HEK293 (cell line): ENCODE measurements at regions not wholly inside any gene's neighbourhood (a gene's known extent, or its start where the extent isn't known, plus 50 kb on each side); places are given as distances from the start of the nearest gene placed in this dataset.
"Not testable (repeated sequence)": the region's sequence is repeated elsewhere in the genome, so short reads cannot be mapped to it uniquely, and the experiment has no call there.

Source experiments
- CTCF ChIA-PET: fragments of 350-600 bp; formaldehyde crosslinking; extraction: SDS; loops from one replicate; lab custom pipeline; 2021; ENCODE audit warnings: antibody characterized with exemption; lab: Yijun Ruan, JAX
- POLR2A ChIA-PET: fragments of 300-600 bp; formaldehyde crosslinking; extraction: SDS; loops from one replicate; lab custom pipeline; 2020; ENCODE audit warnings: antibody characterized with exemption, inconsistent platforms; lab: Yijun Ruan, JAX
- H3K27ac ChIP-seq: fragments of 200-500 bp; sonication (Bioruptor generic); 2 replicates; pipeline ENCODE4 v1.5.1; 2014; ENCODE audit warnings: low read depth, low read length, control low read depth, inconsistent platforms; ENCODE audit errors: extremely low read depth
- H3K36me3 ChIP-seq, 2 experiments: fragments of 200-500 bp in 1 of 2; sonication (Bioruptor generic) in 1 of 2; 1 replicate in 1 of 2; 2 replicates in 1 of 2; pipeline ENCODE4 v1.5.1; 2014 to 2017; ENCODE audit warnings: inconsistent platforms in 2 of 2, low read length in 2 of 2; ENCODE audit not compliant: control insufficient read depth in 2 of 2, insufficient read depth in 1 of 2
- H3K4me1 ChIP-seq: fragments of 200-500 bp; sonication (Bioruptor generic); 2 replicates; pipeline ENCODE4 v1.5.1; 2014; ENCODE audit warnings: mild to moderate bottlenecking, low read length, inconsistent platforms; ENCODE audit not compliant: control insufficient read depth, insufficient read depth
- H3K4me3 ChIP-seq: 2 replicates; pipeline ENCODE4 v1.5.1; 2011; ENCODE audit warnings: low read depth, mild to moderate bottlenecking, control low read depth, low read length, moderate library complexity
- H3K9me3 ChIP-seq: fragments of 200-500 bp; sonication (Bioruptor generic); 2 replicates; pipeline ENCODE4 v1.5.1; 2014; ENCODE audit warnings: low read depth, low read length, inconsistent platforms; ENCODE audit not compliant: control insufficient read depth, insufficient read depth
- KLF7 ChIP-seq: fragments of 450-650 bp; formaldehyde crosslinking; IDR thresholded peaks from 2 replicates; pipeline ENCODE4 v1.5.1; 2016; ENCODE audit warnings: missing biosample characterization, missing genetic modification characterization, borderline replicate concordance
- KLF8 ChIP-seq: fragments of 450-650 bp; formaldehyde crosslinking; IDR thresholded peaks from 2 replicates; pipeline ENCODE4 v1.5.1; 2016; ENCODE audit warnings: missing biosample characterization, missing genetic modification characterization
- RBAK ChIP-seq: fragments of 450-650 bp; formaldehyde crosslinking; IDR thresholded peaks from 2 replicates; pipeline ENCODE4 v1.5.1; 2016; ENCODE audit warnings: missing biosample characterization, missing genetic modification characterization
- SETDB1 ChIP-seq: IDR thresholded peaks from one replicate; pipeline ENCODE4 v1.6.1; 2017; ENCODE audit warnings: mild to moderate bottlenecking, low read length, moderate library complexity, mixed read lengths; ENCODE audit not compliant: insufficient read length
- ZBTB21 ChIP-seq: fragments of 450-650 bp; formaldehyde crosslinking; IDR thresholded peaks from 2 replicates; pipeline ENCODE4 v1.5.1; 2017; ENCODE audit warnings: missing biosample characterization, missing genetic modification characterization
- ZNF114 ChIP-seq: fragments of 450-650 bp; formaldehyde crosslinking; IDR thresholded peaks from 2 replicates; pipeline ENCODE4 v1.5.0; 2017; ENCODE audit warnings: missing biosample characterization, missing genetic modification characterization
- ZNF202 ChIP-seq: fragments of 450-650 bp; formaldehyde crosslinking; IDR thresholded peaks from 2 replicates; pipeline ENCODE4 v1.5.1; 2016; ENCODE audit warnings: missing biosample characterization, missing genetic modification characterization, borderline replicate concordance
- ZNF248 ChIP-seq: fragments of 450-650 bp; formaldehyde crosslinking; IDR thresholded peaks from 2 replicates; pipeline ENCODE4 v1.5.1; 2017; ENCODE audit warnings: missing biosample characterization, missing genetic modification characterization
- ZNF335 ChIP-seq: fragments of 450-650 bp; formaldehyde crosslinking; conservative IDR thresholded peaks from 2 replicates; pipeline ENCODE4 v1.5.1; 2016; ENCODE audit warnings: missing biosample characterization, missing genetic modification characterization
- ZNF423 ChIP-seq: fragments of 450-650 bp; formaldehyde crosslinking; IDR thresholded peaks from 2 replicates; pipeline ENCODE4 v1.5.1; 2016; ENCODE audit warnings: missing biosample characterization, missing genetic modification characterization
- ZNF426 ChIP-seq: fragments of 450-650 bp; formaldehyde crosslinking; IDR thresholded peaks from 2 replicates; pipeline ENCODE4 v1.5.1; 2017; ENCODE audit warnings: missing biosample characterization, missing genetic modification characterization, mild to moderate bottlenecking, inconsistent platforms, moderate library complexity
- ZNF514 ChIP-seq: fragments of 450-650 bp; formaldehyde crosslinking; IDR thresholded peaks from 2 replicates; pipeline ENCODE4 v1.5.1; 2016; ENCODE audit warnings: missing biosample characterization, missing genetic modification characterization
- ZNF529 ChIP-seq: fragments of 450-650 bp; formaldehyde crosslinking; IDR thresholded peaks from 2 replicates; pipeline ENCODE4 v1.5.1; 2017; ENCODE audit warnings: missing genetic modification characterization, missing biosample characterization; ENCODE audit not compliant: insufficient replicate concordance
- ZNF560 ChIP-seq: fragments of 450-650 bp; formaldehyde crosslinking; IDR thresholded peaks from 2 replicates; pipeline ENCODE4 v1.5.1; 2017; ENCODE audit warnings: missing biosample characterization, missing genetic modification characterization, borderline replicate concordance
- ZNF571 ChIP-seq: fragments of 450-650 bp; formaldehyde crosslinking; IDR thresholded peaks from 2 replicates; pipeline ENCODE4 v1.5.0; 2017; ENCODE audit warnings: missing biosample characterization, missing genetic modification characterization
- ZNF791 ChIP-seq: fragments of 450-650 bp; formaldehyde crosslinking; IDR thresholded peaks from 2 replicates; pipeline ENCODE4 v1.5.1; 2016; ENCODE audit warnings: missing biosample characterization, missing genetic modification characterization
- TF ChIP-seq, protein P1 (sequence below): fragments of 450-650 bp; formaldehyde crosslinking; IDR thresholded peaks from 2 replicates; pipeline ENCODE4 v1.5.1; 2016; ENCODE audit warnings: missing biosample characterization, missing genetic modification characterization, borderline replicate concordance
- TF ChIP-seq, protein P2 (sequence below): fragments of 450-650 bp; formaldehyde crosslinking; conservative IDR thresholded peaks from 2 replicates; pipeline ENCODE4 v1.5.1; 2016; ENCODE audit warnings: low read depth, missing biosample characterization, missing genetic modification characterization
- TF ChIP-seq, protein P3 (sequence below): fragments of 450-650 bp; formaldehyde crosslinking; IDR thresholded peaks from 2 replicates; pipeline ENCODE4 v1.5.1; 2016; ENCODE audit warnings: missing biosample characterization, missing genetic modification characterization
- TF ChIP-seq, protein P4 (sequence below): fragments of 450-650 bp; formaldehyde crosslinking; IDR thresholded peaks from 2 replicates; pipeline ENCODE4 v1.5.1; 2017; ENCODE audit warnings: missing biosample characterization, missing genetic modification characterization

DNA sequence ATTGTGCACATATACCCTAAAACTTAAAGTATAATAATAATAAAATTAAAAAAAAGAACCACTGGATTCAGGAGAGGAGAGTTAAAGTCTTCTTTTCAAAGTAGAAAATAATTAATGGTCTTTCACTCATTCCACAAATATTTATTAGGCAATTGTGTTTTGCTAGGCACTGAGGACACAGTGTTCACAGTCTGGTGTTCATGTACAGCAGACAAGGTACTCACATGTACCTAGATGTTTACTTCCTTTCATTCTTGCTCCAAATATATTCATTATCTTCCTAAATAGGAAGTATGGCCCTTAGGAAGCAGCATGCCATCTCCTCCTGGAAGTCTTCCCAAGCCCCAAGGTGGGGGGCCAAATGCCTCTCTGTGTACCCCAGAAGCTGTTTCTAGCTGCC, 265.0 kb downstream of the NPHP4 start:
- TF ChIP-seq, protein P1, sequence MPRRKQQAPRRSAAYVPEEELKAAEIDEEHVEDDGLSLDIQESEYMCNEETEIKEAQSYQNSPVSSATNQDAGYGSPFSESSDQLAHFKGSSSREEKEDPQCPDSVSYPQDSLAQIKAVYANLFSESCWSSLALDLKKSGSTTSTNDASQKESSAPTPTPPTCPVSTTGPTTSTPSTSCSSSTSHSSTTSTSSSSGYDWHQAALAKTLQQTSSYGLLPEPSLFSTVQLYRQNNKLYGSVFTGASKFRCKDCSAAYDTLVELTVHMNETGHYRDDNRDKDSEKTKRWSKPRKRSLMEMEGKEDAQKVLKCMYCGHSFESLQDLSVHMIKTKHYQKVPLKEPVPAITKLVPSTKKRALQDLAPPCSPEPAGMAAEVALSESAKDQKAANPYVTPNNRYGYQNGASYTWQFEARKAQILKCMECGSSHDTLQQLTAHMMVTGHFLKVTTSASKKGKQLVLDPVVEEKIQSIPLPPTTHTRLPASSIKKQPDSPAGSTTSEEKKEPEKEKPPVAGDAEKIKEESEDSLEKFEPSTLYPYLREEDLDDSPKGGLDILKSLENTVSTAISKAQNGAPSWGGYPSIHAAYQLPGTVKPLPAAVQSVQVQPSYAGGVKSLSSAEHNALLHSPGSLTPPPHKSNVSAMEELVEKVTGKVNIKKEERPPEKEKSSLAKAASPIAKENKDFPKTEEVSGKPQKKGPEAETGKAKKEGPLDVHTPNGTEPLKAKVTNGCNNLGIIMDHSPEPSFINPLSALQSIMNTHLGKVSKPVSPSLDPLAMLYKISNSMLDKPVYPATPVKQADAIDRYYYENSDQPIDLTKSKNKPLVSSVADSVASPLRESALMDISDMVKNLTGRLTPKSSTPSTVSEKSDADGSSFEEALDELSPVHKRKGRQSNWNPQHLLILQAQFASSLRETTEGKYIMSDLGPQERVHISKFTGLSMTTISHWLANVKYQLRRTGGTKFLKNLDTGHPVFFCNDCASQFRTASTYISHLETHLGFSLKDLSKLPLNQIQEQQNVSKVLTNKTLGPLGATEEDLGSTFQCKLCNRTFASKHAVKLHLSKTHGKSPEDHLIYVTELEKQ (tag by site-specific recombination) = no peak
- TF ChIP-seq SETDB1 (no peak), ZNF248 (tag by site-specific recombination) (no peak)
- TF ChIP-seq, protein P2, sequence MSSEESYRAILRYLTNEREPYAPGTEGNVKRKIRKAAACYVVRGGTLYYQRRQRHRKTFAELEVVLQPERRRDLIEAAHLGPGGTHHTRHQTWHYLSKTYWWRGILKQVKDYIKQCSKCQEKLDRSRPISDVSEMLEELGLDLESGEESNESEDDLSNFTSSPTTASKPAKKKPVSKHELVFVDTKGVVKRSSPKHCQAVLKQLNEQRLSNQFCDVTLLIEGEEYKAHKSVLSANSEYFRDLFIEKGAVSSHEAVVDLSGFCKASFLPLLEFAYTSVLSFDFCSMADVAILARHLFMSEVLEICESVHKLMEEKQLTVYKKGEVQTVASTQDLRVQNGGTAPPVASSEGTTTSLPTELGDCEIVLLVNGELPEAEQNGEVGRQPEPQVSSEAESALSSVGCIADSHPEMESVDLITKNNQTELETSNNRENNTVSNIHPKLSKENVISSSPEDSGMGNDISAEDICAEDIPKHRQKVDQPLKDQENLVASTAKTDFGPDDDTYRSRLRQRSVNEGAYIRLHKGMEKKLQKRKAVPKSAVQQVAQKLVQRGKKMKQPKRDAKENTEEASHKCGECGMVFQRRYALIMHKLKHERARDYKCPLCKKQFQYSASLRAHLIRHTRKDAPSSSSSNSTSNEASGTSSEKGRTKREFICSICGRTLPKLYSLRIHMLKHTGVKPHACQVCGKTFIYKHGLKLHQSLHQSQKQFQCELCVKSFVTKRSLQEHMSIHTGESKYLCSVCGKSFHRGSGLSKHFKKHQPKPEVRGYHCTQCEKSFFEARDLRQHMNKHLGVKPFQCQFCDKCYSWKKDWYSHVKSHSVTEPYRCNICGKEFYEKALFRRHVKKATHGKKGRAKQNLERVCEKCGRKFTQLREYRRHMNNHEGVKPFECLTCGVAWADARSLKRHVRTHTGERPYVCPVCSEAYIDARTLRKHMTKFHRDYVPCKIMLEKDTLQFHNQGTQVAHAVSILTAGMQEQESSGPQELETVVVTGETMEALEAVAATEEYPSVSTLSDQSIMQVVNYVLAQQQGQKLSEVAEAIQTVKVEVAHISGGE = no peak
- TF ChIP-seq, protein P3, sequence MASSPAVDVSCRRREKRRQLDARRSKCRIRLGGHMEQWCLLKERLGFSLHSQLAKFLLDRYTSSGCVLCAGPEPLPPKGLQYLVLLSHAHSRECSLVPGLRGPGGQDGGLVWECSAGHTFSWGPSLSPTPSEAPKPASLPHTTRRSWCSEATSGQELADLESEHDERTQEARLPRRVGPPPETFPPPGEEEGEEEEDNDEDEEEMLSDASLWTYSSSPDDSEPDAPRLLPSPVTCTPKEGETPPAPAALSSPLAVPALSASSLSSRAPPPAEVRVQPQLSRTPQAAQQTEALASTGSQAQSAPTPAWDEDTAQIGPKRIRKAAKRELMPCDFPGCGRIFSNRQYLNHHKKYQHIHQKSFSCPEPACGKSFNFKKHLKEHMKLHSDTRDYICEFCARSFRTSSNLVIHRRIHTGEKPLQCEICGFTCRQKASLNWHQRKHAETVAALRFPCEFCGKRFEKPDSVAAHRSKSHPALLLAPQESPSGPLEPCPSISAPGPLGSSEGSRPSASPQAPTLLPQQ = no peak
- Histone ChIP-seq H3K4me1 (no peaks in the 10 kb centered on the region), H3K9me3 (no peaks in the 10 kb centered on the region), H3K27ac (no peak overlapping the region), H3K4me3 (no peak overlapping the region), H3K36me3 (no peaks in the 10 kb centered on the region)
- CTCF ChIA-PET = no interaction called here
- POLR2A ChIA-PET = no interaction called here

DNA sequence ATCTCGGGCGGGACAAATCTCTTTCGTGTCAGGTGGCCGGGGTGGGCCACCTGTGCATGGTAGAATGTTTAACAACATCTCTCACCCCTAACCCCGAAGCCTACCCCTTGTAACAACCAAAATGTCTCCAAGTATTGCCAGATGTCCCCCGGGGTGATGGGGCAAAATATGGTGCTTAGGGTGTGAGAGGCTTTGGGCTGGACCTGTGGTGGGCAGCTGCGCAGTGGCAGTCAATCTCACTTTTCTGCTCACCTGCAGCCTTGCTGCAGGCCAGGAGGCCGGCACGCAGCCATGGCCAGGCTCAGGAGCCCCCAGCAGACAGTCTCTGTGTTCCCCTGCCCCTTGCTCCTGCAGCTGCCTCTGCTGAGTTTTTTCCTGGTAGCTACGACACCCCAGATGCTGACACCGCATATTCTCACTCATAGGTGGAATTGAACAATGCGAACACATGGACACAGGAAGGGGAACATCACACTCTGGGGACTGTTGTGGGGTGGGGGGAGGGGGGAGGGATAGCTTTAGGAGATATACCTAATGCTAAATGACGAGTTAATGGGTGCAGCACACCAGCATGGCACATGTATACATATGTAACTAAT, 265.5 kb downstream of the NPHP4 start:
- H3K36me3 ChIP-seq, H3K27ac ChIP-seq, H3K9me3 ChIP-seq, H3K4me3 ChIP-seq, H3K4me1 ChIP-seq, POLR2A ChIA-PET: not testable (repeated sequence)
- CTCF ChIA-PET = interaction anchor here (0.6 kb wide), 1 partner anchor 17 kb away, joined by 3 read pairs; no protein-coding TSS in a partner anchor

DNA sequence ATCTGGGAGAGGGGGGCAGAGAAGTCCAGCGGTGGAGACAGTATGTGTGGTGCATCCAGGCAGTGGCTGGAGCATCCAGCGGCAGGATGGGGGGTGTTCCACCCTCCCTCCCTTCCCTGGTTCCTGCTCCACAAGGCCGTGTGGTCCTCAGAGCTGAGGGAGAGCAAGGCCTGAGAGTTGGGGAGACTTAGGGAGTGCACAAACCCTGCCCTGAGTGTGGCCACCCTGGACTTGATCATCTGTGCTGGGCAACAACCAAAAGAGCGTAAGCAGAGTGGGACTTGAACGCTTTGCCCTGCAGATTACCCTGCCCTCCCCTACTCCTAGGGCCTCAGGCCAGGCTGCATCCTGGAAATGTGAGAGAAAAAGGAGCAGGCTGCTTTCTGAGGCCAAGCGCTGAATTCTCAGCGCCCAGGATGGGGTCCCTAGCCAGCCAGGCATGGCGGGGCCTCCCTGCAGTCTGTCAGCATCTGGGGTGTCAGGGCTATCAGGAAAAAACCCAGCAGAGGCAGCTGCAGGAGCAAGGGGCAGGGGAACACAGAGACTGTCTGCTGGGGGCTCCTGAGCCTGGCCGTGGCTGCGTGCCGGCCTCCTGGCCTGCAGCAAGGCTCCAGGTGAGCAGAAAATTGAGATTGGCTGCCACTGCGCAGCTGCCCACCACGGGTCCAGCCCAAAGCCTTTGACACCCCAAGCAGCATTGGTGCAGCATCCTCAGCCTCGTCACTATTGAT, 266.2 kb downstream of the NPHP4 start:
- Histone ChIP-seq H3K4me1 (no peaks in the 10 kb centered on the region), H3K9me3 (no peaks in the 10 kb centered on the region), H3K4me3 (no peak overlapping the region), H3K36me3 (no peaks in the 10 kb centered on the region), H3K27ac (no peak overlapping the region)
- ChIA-PET CTCF (interaction anchor here (0.6 kb wide), 1 partner anchor 17 kb away, joined by 3 read pairs; no protein-coding TSS in a partner anchor), POLR2A (no interaction called here)
- TF ChIP-seq ZNF426 (tag by site-specific recombination) (no peak), ZNF423 (tag by site-specific recombination) (no peak), KLF8 (tag by site-specific recombination) (no peak), RBAK (tag by site-specific recombination) (no peak), ZNF571 (tag by site-specific recombination) (no peak), ZNF114 (no peak), ZNF202 (no peak), ZNF335 (tag by site-specific recombination) (no peak), ZNF514 (tag by site-specific recombination) (no peak), KLF7 (tag by site-specific recombination) (no peak), ZNF560 (tag by site-specific recombination) (no peak), ZNF529 (tag by site-specific recombination) (no peak), ZNF791 (tag by site-specific recombination) (no peak), ZBTB21 (no peak)
- TF ChIP-seq, protein P4, sequence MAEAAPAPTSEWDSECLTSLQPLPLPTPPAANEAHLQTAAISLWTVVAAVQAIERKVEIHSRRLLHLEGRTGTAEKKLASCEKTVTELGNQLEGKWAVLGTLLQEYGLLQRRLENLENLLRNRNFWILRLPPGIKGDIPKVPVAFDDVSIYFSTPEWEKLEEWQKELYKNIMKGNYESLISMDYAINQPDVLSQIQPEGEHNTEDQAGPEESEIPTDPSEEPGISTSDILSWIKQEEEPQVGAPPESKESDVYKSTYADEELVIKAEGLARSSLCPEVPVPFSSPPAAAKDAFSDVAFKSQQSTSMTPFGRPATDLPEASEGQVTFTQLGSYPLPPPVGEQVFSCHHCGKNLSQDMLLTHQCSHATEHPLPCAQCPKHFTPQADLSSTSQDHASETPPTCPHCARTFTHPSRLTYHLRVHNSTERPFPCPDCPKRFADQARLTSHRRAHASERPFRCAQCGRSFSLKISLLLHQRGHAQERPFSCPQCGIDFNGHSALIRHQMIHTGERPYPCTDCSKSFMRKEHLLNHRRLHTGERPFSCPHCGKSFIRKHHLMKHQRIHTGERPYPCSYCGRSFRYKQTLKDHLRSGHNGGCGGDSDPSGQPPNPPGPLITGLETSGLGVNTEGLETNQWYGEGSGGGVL (tag by site-specific recombination) = no peak
